Activated B cell treated with CpG ODN at 0.5 μM for 24 hours (primary cell): ENCODE measurements at regions not wholly inside any gene's neighbourhood (a gene's known extent, or its start where the extent isn't known, plus 50 kb on each side); places are given as distances from the start of the nearest gene placed in this dataset.

ENCODE experiments used
- ATAC-seq: fragments of 200-7000 bp; cut with Tn5 transposase; one replicate; pipeline ENCODE4 v1.10.0; 2021; ENCODE audit warnings: low read depth, mild to moderate bottlenecking, moderate library complexity
- CTCF ChIA-PET: fragments of 350-600 bp; sonication (Branson Sonifier 250); formaldehyde crosslinking; loops from one replicate; lab custom pipeline; 2021; ENCODE audit warnings: antibody characterized with exemption; lab: Charles Lee
- POLR2A ChIA-PET: fragments of 350-600 bp; sonication (Branson Sonifier 250); formaldehyde crosslinking; loops from one replicate; lab custom pipeline; 2021; ENCODE audit warnings: antibody characterized with exemption; lab: Charles Lee
- DNase-seq: peaks from one replicate; pipeline ENCODE4 v3.0.0; 2022
- H3K27ac Mint-ChIP-seq: one replicate; pipeline ENCODE4 v1.8.0; 2020; ENCODE audit warnings: mixed read lengths
- H3K27me3 Mint-ChIP-seq: one replicate; pipeline ENCODE4 v1.8.0; 2021; ENCODE audit warnings: mixed read lengths
- H3K36me3 Mint-ChIP-seq: one replicate; pipeline ENCODE4 v1.8.0; 2021; ENCODE audit warnings: low read depth, mixed read lengths
- H3K4me1 Mint-ChIP-seq: one replicate; pipeline ENCODE4 v1.8.0; 2021; ENCODE audit warnings: mixed read lengths
- H3K4me3 Mint-ChIP-seq: one replicate; pipeline ENCODE4 v1.8.0; 2020; ENCODE audit warnings: mild to moderate bottlenecking, mixed read lengths
- H3K9me3 Mint-ChIP-seq: one replicate; pipeline ENCODE4 v1.8.0; 2020; ENCODE audit warnings: mixed read lengths
- intact Hi-C: fragments of 100-400 bp; cut with micrococcal nuclease; formaldehyde crosslinking; loops from one replicate; pipeline ENCODE4 v1.15.1; 2024
- TF ChIP-seq, protein P1 (sequence below): fragments of 200-600 bp; IDR thresholded peaks from one replicate; pipeline ENCODE4 v1.8.0; 2022; ENCODE audit warnings: antibody characterized with exemption, mild to moderate bottlenecking

GRCh38 chr2:122749405-122749804, 994.0 kb downstream of the TSN start:
- Mint-ChIP-seq H3K36me3 (no peaks in the 10 kb centered on the region), H3K9me3 (peaks cover 2% of the 10 kb centered on the region), H3K4me3 (no peak overlapping the region), H3K27ac (no peak overlapping the region), H3K4me1 (no peaks in the 10 kb centered on the region), H3K27me3 (no peaks in the 10 kb centered on the region)
- POLR2A ChIA-PET = no interaction called here
- ATAC-seq (no peak), DNase-seq (no peak)
- TF ChIP-seq, protein P1, sequence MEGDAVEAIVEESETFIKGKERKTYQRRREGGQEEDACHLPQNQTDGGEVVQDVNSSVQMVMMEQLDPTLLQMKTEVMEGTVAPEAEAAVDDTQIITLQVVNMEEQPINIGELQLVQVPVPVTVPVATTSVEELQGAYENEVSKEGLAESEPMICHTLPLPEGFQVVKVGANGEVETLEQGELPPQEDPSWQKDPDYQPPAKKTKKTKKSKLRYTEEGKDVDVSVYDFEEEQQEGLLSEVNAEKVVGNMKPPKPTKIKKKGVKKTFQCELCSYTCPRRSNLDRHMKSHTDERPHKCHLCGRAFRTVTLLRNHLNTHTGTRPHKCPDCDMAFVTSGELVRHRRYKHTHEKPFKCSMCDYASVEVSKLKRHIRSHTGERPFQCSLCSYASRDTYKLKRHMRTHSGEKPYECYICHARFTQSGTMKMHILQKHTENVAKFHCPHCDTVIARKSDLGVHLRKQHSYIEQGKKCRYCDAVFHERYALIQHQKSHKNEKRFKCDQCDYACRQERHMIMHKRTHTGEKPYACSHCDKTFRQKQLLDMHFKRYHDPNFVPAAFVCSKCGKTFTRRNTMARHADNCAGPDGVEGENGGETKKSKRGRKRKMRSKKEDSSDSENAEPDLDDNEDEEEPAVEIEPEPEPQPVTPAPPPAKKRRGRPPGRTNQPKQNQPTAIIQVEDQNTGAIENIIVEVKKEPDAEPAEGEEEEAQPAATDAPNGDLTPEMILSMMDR = no peak
- intact Hi-C loops = no loop called here
- CTCF ChIA-PET = no interaction called here

DNA sequence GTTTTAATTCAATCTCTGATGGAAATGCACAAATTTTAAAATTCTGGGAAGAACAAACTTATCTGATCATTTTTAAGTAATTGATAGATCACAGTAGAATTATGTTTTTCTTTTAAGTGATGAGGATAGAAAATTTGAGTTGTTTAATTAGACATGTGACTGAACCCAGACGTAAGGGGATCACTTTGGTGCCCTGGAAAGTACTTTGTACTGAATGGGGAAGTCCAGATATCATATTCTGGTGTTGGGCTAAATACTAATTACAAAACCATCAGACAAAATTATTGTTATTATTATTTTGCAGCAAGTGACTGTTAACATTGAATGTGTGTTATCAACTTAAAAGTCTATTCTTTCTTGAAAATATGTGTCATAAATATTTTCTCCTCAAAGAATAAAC, 994.6 kb downstream of the TSN start:
- ChIA-PET CTCF (no interaction called here), POLR2A (no interaction called here)
- intact Hi-C loops = no loop called here
- no peak for DNase-seq
- H3K4me3 Mint-ChIP-seq = no peak overlapping the region
- no peak for ATAC-seq
- no peaks in the 10 kb centered on the region for H3K4me1 Mint-ChIP-seq
- H3K27me3 Mint-ChIP-seq = no peaks in the 10 kb centered on the region
- TF ChIP-seq, protein P1 = no peak
- H3K36me3 Mint-ChIP-seq = no peaks in the 10 kb centered on the region
- H3K27ac Mint-ChIP-seq = no peak overlapping the region
- peaks cover 2% of the 10 kb centered on the region for H3K9me3 Mint-ChIP-seq

DNA sequence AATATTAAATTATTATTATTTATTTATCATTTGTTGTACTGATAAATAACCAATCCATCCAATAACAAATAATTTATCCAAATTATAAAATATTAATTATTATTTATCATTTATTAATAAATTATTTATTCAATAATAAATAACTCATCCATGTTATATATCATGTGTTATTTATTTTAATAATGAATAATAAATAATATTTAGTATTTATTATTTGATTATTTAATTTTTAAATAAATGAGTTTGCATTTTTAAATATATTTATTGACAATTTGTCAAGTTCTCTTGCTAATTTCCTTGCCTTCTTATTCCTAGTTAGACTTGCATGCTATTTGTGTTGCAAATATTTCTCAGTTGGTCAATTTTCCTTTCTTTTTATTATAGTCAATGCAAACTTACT, 995.4 kb downstream of the TSN start:
- Mint-ChIP-seq H3K9me3 (peaks cover 2% of the 10 kb centered on the region), H3K27ac (no peak overlapping the region), H3K4me1 (no peaks in the 10 kb centered on the region), H3K27me3 (no peaks in the 10 kb centered on the region), H3K4me3 (no peak overlapping the region), H3K36me3 (no peaks in the 10 kb centered on the region)
- ChIA-PET POLR2A (no interaction called here), CTCF (no interaction called here)
- no peak for ATAC-seq
- no peak for DNase-seq
- TF ChIP-seq, protein P1 = no peak
- intact Hi-C loops = no loop called here

- TF ChIP-seq, protein P1 = no peak
- Mint-ChIP-seq H3K36me3 (no peaks in the 10 kb centered on the region), H3K9me3 (peaks cover 4% of the 10 kb centered on the region), H3K27ac (no peak overlapping the region), H3K27me3 (no peaks in the 10 kb centered on the region), H3K4me1 (no peaks in the 10 kb centered on the region), H3K4me3 (no peak overlapping the region)
- CTCF ChIA-PET = no interaction called here
- DNase-seq = no peak
- POLR2A ChIA-PET = no interaction called here
- ATAC-seq = no peak
- intact Hi-C loops = no loop called here
These were observed 997.9 kb downstream of the TSN start for GRCh38 chr2:122753336-122753735.

DNA sequence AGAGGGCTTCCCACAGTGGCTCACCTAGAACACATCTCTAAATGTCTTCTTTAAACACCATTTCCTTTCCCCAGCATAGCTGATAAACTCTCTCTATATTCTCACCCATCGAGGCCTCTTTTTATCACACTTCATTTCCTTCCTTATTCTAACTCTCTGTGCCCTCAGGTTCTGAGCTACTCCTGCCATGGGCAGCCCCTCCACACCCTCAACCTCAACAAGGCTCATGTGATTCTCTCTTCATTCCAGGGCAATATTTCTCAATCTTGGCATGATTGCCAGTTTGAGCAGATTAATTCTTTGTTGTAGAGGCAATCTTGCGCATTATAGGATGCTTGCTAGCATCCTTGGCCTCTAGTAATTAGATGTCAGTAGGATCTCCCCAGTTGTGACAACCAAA, 999.1 kb downstream of the TSN start:
- H3K27me3 Mint-ChIP-seq = no peaks in the 10 kb centered on the region
- DNase-seq = no peak
- CTCF ChIA-PET = no interaction called here
- H3K27ac Mint-ChIP-seq = no peak overlapping the region
- POLR2A ChIA-PET = no interaction called here
- TF ChIP-seq, protein P1 = no peak
- no peaks in the 10 kb centered on the region for H3K4me1 Mint-ChIP-seq
- intact Hi-C loops = no loop called here
- peaks cover 4% of the 10 kb centered on the region for H3K9me3 Mint-ChIP-seq
- ATAC-seq = no peak
- no peak overlapping the region for H3K4me3 Mint-ChIP-seq
- H3K36me3 Mint-ChIP-seq = no peaks in the 10 kb centered on the region
